Trophoblast cell (in vitro differentiated cells and primary cell): ENCODE measurements at regions not wholly inside any gene's neighbourhood (a gene's known extent, or its start where the extent isn't known, plus 50 kb on each side); places are given as distances from the start of the nearest gene placed in this dataset.
"Not testable (repeated sequence)": the region's sequence is repeated elsewhere in the genome, so short reads cannot be mapped to it uniquely, and the experiment has no call there.

Experiments
- DNase-seq, 2 donors: peaks; one replicate each; pipeline ENCODE4 v3.0.0-alpha.2; 2016
- H2AFZ ChIP-seq: 2 replicates; pipeline ENCODE4 v1.6.1; 2013; ENCODE audit warnings: low read length, moderate library complexity, mild to moderate bottlenecking; ENCODE audit not compliant: insufficient read depth, poor library complexity
- H2AK5ac ChIP-seq: 2 replicates; pipeline ENCODE4 v1.6.1; 2013; ENCODE audit warnings: mild to moderate bottlenecking, low read length
- H2BK120ac ChIP-seq: 2 replicates; pipeline ENCODE4 v1.6.1; 2013; ENCODE audit warnings: low read length, mild to moderate bottlenecking, moderate library complexity; ENCODE audit not compliant: insufficient read depth, poor library complexity
- H2BK12ac ChIP-seq: 2 replicates; pipeline ENCODE4 v1.6.1; 2013; ENCODE audit warnings: mild to moderate bottlenecking, low read length, moderate library complexity
- H2BK5ac ChIP-seq: 2 replicates; pipeline ENCODE4 v1.6.1; 2013; ENCODE audit warnings: low read length, low read depth, moderate library complexity, mild to moderate bottlenecking; ENCODE audit not compliant: poor library complexity
- H3K14ac ChIP-seq: 2 replicates; pipeline ENCODE4 v1.6.1; 2013; ENCODE audit warnings: mild to moderate bottlenecking, low read length
- H3K18ac ChIP-seq: 2 replicates; pipeline ENCODE4 v1.6.1; 2013; ENCODE audit warnings: mild to moderate bottlenecking, low read length
- H3K23ac ChIP-seq: 2 replicates; pipeline ENCODE4 v1.6.1; 2013; ENCODE audit warnings: low read length
- H3K27ac ChIP-seq: 2 replicates; pipeline ENCODE4 v1.5.1; 2013; ENCODE audit warnings: low read depth, mild to moderate bottlenecking, inconsistent platforms, low read length, moderate library complexity
- H3K27me3 ChIP-seq: 2 replicates; pipeline ENCODE4 v1.6.1; 2013; ENCODE audit warnings: inconsistent platforms, mild to moderate bottlenecking, low read length, moderate library complexity; ENCODE audit not compliant: insufficient read depth
- H3K36me3 ChIP-seq, 2 experiments: 1 replicate in 1 of 2; 2 replicates in 1 of 2; pipeline ENCODE4 v1.6.1; 2013; ENCODE audit warnings: low read length in 2 of 2, mild to moderate bottlenecking in 2 of 2, moderate library complexity in 1 of 2; ENCODE audit not compliant: insufficient read depth in 2 of 2, control insufficient read depth in 1 of 2
- H3K4ac ChIP-seq: 2 replicates; pipeline ENCODE4 v1.6.1; 2013; ENCODE audit warnings: low read depth, mild to moderate bottlenecking, low read length, moderate library complexity
- H3K4me1 ChIP-seq, 2 experiments: 1 replicate in 1 of 2; 2 replicates in 1 of 2; pipeline ENCODE4 v1.6.1; 2013; ENCODE audit warnings: low read length in 2 of 2, mild to moderate bottlenecking in 2 of 2, moderate library complexity in 1 of 2; ENCODE audit not compliant: insufficient read depth in 2 of 2, control insufficient read depth in 1 of 2
- H3K4me2 ChIP-seq: 2 replicates; pipeline ENCODE4 v1.6.1; 2013; ENCODE audit warnings: inconsistent platforms, mild to moderate bottlenecking, low read length, moderate library complexity
- H3K4me3 ChIP-seq: 2 replicates; pipeline ENCODE4 v1.5.1; 2013; ENCODE audit warnings: mild to moderate bottlenecking, low read depth, low read length, inconsistent platforms
- H3K79me1 ChIP-seq: one replicate; pipeline ENCODE4 v1.6.1; 2013; ENCODE audit warnings: low read length
- H3K79me2 ChIP-seq: 2 replicates; pipeline ENCODE4 v1.6.1; 2013; ENCODE audit warnings: low read length, mild to moderate bottlenecking; ENCODE audit not compliant: control insufficient read depth, insufficient read depth, poor library complexity
- H3K9ac ChIP-seq: 2 replicates; pipeline ENCODE4 v1.6.1; 2013; ENCODE audit warnings: mild to moderate bottlenecking, low read length
- H3K9me3 ChIP-seq: 2 replicates; pipeline ENCODE4 v1.6.1; 2013; ENCODE audit warnings: low read depth, mild to moderate bottlenecking, control low read depth, inconsistent platforms, low read length; ENCODE audit not compliant: insufficient read depth
- H4K12ac ChIP-seq: 2 replicates; pipeline ENCODE4 v1.6.1; 2013; ENCODE audit warnings: low read depth, mild to moderate bottlenecking, low read length, moderate library complexity
- H4K8ac ChIP-seq: 2 replicates; pipeline ENCODE4 v1.6.1; 2013; ENCODE audit warnings: low read depth, mild to moderate bottlenecking, low read length, moderate library complexity
- H4K91ac ChIP-seq: one replicate; pipeline ENCODE4 v1.6.1; 2013; ENCODE audit warnings: low read depth, mild to moderate bottlenecking, low read length, moderate library complexity
- WGBS: extraction: QIAGEN DNeasy Blood & Tissue Kit; methylation state at CpG from one replicate; pipeline ENCODE4 v1.1.7; 2013; ENCODE audit warnings: missing lambda C conversion rate; ENCODE audit not compliant: insufficient read length, insufficient coverage; ENCODE audit errors: extremely low coverage; 5-methylcytosine and 5-hydroxymethylcytosine counted together

- Histone ChIP-seq H4K91ac (no peak overlapping the region), H3K4me2 (no peak overlapping the region), H4K8ac (no peak overlapping the region), H3K18ac (no peak overlapping the region), H4K12ac (no peak overlapping the region), H3K23ac (no peak overlapping the region), H3K9ac (no peak overlapping the region), H3K4ac (no peak overlapping the region), H2BK12ac (no peak overlapping the region), H2BK5ac (no peak overlapping the region), H3K14ac (no peak overlapping the region), H3K27me3 (no peaks in the 10 kb centered on the region), H3K79me2 (peaks cover 4% of the 10 kb centered on the region), H2BK120ac (no peak overlapping the region), H3K9me3 (no peaks in the 10 kb centered on the region), H2AK5ac (no peak overlapping the region), H3K79me1 (no peaks in the 10 kb centered on the region), H3K27ac (no peak overlapping the region), H3K36me3 (no peaks in the 10 kb centered on the region), H2AFZ (no peak overlapping the region), H3K4me3 (no peak overlapping the region), H3K4me1 (no peaks in the 10 kb centered on the region)
- no CpG with 5 or more reads among the region's 7 CpGs for WGBS
- DNase-seq, result no peak
Measured at GRCh38 chr6:144379356-144379755, 94.2 kb downstream of the UTRN start.

DNA sequence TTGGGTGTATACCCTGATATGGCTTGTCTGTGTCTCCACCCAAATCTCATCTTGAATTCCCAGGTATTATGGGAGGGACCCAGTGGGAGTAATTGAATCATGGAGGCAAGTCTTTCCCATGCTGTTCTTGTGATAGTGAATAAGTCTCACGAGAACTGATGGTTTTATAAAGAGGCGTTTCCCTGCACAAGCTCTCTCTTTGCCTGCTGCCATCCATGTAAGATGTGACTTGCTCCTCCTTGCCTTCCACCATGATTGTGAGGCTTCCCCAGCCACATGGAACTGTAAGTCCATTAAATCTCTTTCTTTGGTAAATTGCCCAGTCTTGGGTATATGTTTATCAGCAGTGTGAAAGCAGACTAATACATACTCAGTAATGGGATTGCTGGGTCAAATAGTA lies 96.4 kb downstream of the UTRN start:
- not testable (repeated sequence) for H3K4me2 ChIP-seq, H3K9ac ChIP-seq, H3K79me2 ChIP-seq, H3K27ac ChIP-seq, H4K91ac ChIP-seq, H3K4me3 ChIP-seq, H4K12ac ChIP-seq, H2BK12ac ChIP-seq, H3K18ac ChIP-seq, H3K14ac ChIP-seq, H2BK120ac ChIP-seq, H2AK5ac ChIP-seq, H4K8ac ChIP-seq, DNase-seq, H2BK5ac ChIP-seq, H3K4ac ChIP-seq, H3K9me3 ChIP-seq, H3K4me1 ChIP-seq, H3K27me3 ChIP-seq, H2AFZ ChIP-seq, H3K36me3 ChIP-seq, H3K23ac ChIP-seq, H3K79me1 ChIP-seq
- no CpG with 5 or more reads among the region's 2 CpGs for WGBS

DNA sequence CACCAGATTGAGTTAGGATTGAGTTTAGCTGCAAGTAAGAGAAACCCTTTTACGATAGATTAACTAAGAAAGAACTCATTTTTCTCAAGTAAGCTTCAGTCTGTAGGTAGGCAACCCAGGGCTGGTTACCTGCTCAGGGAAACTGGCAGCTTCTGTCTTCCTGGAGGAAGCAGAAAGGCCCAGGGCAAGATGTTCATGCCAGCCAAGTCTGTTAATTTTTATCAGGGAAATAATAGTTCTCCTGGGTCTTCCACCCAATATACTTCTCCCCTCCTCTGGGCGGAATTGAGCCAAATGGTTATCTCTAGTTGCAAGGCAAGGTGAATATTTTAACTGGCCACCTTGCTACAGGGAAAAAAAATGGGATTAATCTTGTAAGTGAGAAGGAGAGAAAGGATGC lies 98.2 kb downstream of the UTRN start:
- WGBS, result no CpG with 5 or more reads among the region's 2 CpGs
- no peaks in the 10 kb centered on the region for H3K79me1 ChIP-seq
- H2AK5ac ChIP-seq, result no peak overlapping the region
- H4K8ac ChIP-seq, result no peak overlapping the region
- H3K4me3 ChIP-seq, result no peak overlapping the region
- no peaks in the 10 kb centered on the region for H3K27me3 ChIP-seq
- H3K4me1 ChIP-seq, result no peaks in the 10 kb centered on the region
- H3K14ac ChIP-seq, result no peak overlapping the region
- no peak overlapping the region for H3K18ac ChIP-seq
- no peaks in the 10 kb centered on the region for H3K9me3 ChIP-seq
- no peak overlapping the region for H3K23ac ChIP-seq
- H3K36me3 ChIP-seq, result no peaks in the 10 kb centered on the region
- no peak for DNase-seq
- H3K4ac ChIP-seq, result no peak overlapping the region
- H4K12ac ChIP-seq, result no peak overlapping the region
- no peak overlapping the region for H2BK12ac ChIP-seq
- no peak overlapping the region for H3K9ac ChIP-seq
- H2BK5ac ChIP-seq, result no peak overlapping the region
- no peak overlapping the region for H4K91ac ChIP-seq
- no peak overlapping the region for H3K27ac ChIP-seq
- H2BK120ac ChIP-seq, result no peak overlapping the region
- H3K4me2 ChIP-seq, result no peak overlapping the region
- H2AFZ ChIP-seq, result no peak overlapping the region
- peaks cover 4% of the 10 kb centered on the region for H3K79me2 ChIP-seq

GRCh38 chr6:144384427-144384826 lies 99.3 kb downstream of the UTRN start:
- Histone ChIP-seq H4K8ac (no peak overlapping the region), H2AK5ac (no peak overlapping the region), H3K4me1 (no peaks in the 10 kb centered on the region), H3K9me3 (peaks cover 2% of the 10 kb centered on the region), H3K79me1 (no peaks in the 10 kb centered on the region), H3K79me2 (peaks cover 2% of the 10 kb centered on the region), H4K12ac (no peak overlapping the region), H3K23ac (no peak overlapping the region), H2BK5ac (no peak overlapping the region), H3K36me3 (no peaks in the 10 kb centered on the region), H3K9ac (no peak overlapping the region), H4K91ac (no peak overlapping the region), H3K14ac (no peak overlapping the region), H2BK12ac (no peak overlapping the region), H3K27ac (no peak overlapping the region), H3K4me2 (no peak overlapping the region), H3K4me3 (no peak overlapping the region), H3K4ac (no peak overlapping the region), H3K27me3 (no peaks in the 10 kb centered on the region), H3K18ac (no peak overlapping the region), H2BK120ac (no peak overlapping the region), H2AFZ (no peak overlapping the region)
- no CpG with 5 or more reads among the region's 4 CpGs for WGBS
- DNase-seq, result no peak
